ENCODE measurements at regions not wholly inside any gene's neighbourhood (a gene's known extent, or its start where the extent isn't known, plus 50 kb on each side); places are given as distances from the start of the nearest gene placed in this dataset.

DNA sequence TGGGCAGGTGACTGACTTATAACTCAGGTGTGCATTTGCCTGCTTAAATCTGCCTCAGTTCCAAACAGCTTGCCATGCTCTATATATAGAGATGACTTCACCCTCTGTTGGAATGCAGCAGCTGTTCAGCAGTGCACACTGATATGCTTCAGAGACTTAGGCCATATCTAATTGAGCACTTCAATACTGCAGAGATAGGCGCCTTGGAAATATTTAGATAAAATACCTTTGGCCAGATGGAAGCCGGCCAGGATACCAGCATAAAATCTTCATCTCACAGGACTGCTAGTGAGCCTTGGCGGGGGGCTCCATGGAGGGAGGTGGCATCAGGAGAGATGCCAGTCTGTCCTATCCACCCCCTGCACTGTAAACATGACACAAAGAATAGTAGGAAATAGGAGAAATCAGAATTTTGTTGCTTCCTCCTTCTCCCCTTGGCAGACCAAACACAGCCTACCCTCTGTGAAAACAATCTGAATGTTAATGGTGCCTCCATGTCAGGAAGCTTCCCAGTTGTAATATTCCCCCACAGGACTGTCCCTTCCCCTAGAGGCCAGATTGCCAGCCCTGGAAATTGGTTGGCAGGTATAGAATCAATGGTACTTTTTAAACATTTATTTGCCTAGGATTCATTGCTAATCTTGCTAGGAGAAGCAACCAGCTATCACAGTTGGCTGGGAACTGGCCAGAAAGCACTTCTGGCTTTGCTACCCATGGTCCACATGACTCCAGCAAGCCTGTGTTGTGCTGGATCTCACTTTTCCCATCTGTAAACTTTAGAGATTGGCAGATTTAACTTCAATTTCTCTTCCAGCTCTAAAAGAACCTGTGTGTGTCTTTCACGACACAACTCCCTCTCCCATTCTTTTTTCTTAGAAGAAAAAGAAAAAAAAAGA is 215.5 kb upstream of the KCNMB2 start:
- no peaks in the 10 kb centered on the region for H3K27me3 Mint-ChIP-seq (ENCODE audit: unreplicated experiment)
- peak overlapping the region; percentile 29 for H3K27ac Mint-ChIP-seq (ENCODE audit: unreplicated experiment)
- TF ChIP-seq, protein P1, sequence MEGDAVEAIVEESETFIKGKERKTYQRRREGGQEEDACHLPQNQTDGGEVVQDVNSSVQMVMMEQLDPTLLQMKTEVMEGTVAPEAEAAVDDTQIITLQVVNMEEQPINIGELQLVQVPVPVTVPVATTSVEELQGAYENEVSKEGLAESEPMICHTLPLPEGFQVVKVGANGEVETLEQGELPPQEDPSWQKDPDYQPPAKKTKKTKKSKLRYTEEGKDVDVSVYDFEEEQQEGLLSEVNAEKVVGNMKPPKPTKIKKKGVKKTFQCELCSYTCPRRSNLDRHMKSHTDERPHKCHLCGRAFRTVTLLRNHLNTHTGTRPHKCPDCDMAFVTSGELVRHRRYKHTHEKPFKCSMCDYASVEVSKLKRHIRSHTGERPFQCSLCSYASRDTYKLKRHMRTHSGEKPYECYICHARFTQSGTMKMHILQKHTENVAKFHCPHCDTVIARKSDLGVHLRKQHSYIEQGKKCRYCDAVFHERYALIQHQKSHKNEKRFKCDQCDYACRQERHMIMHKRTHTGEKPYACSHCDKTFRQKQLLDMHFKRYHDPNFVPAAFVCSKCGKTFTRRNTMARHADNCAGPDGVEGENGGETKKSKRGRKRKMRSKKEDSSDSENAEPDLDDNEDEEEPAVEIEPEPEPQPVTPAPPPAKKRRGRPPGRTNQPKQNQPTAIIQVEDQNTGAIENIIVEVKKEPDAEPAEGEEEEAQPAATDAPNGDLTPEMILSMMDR (IDR thresholded peaks at IDR 0.05), result no peak
- no peaks in the 10 kb centered on the region for H3K36me3 Mint-ChIP-seq (ENCODE audit: unreplicated experiment)
- no peak for DNase-seq (ENCODE audit: extremely low spot score, unreplicated experiment)
- H3K9me3 Mint-ChIP-seq (ENCODE audit: unreplicated experiment), result no peaks in the 10 kb centered on the region
- peaks cover 21% of the 10 kb centered on the region for H3K4me1 Mint-ChIP-seq (ENCODE audit: unreplicated experiment)
- H3K4me3 Mint-ChIP-seq (ENCODE audit: unreplicated experiment), result no peak overlapping the region

DNA sequence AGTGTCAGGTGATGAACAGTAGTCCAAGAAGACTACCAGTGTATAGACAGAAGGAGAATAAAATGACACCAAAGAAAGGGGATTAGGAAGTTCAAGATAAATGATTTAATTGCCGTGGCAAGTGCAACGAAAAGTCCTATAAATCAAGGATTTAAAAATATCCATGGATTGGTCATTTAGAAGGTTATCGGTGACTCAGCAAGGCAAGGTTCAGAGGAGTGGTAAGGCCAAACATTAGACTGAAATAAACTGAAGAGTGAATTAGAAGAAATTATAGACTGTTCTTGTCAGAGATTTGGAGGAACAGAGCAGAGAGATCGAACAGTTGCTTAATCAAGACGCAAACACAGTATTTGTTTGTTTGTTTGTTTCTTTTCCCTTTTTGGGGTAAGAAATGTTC is 211.9 kb upstream of the KCNMB2 start:
- no peaks in the 10 kb centered on the region for H3K36me3 Mint-ChIP-seq (ENCODE audit: unreplicated experiment)
- no peak overlapping the region for H3K4me3 Mint-ChIP-seq (ENCODE audit: unreplicated experiment)
- no peaks in the 10 kb centered on the region for H3K27me3 Mint-ChIP-seq (ENCODE audit: unreplicated experiment)
- TF ChIP-seq, protein P1 (IDR thresholded peaks at IDR 0.05), result no peak
- peaks cover 40% of the 10 kb centered on the region for H3K4me1 Mint-ChIP-seq (ENCODE audit: unreplicated experiment)
- no peaks in the 10 kb centered on the region for H3K9me3 Mint-ChIP-seq (ENCODE audit: unreplicated experiment)
- no peak overlapping the region for H3K27ac Mint-ChIP-seq (ENCODE audit: unreplicated experiment)
- DNase-seq (ENCODE audit: extremely low spot score, unreplicated experiment), result no peak

DNA sequence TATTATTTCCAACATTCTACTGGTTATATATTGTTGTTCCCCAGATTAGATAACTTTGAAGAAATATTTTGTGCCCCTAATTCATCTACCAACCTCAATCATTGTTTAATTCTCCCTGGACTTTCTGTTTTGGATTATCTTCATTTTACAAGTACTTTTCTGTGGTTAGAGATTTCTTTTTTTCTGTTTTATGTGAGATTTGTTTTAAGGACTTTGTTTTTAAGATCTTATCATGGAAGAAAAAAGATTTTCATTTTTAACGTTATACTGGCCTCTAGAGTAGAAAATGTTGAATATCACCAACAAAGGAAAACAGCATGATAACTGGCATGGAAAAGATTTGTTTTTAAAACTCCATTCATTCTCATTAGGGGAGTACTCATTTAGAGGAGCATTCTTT is 210.9 kb upstream of the KCNMB2 start:
- Mint-ChIP-seq H3K4me3 (ENCODE audit: unreplicated experiment) (no peak overlapping the region), H3K27me3 (ENCODE audit: unreplicated experiment) (no peaks in the 10 kb centered on the region), H3K9me3 (ENCODE audit: unreplicated experiment) (no peaks in the 10 kb centered on the region), H3K27ac (ENCODE audit: unreplicated experiment) (no peak overlapping the region), H3K4me1 (ENCODE audit: unreplicated experiment) (peaks cover 32% of the 10 kb centered on the region), H3K36me3 (ENCODE audit: unreplicated experiment) (no peaks in the 10 kb centered on the region)
- no peak for DNase-seq (ENCODE audit: extremely low spot score, unreplicated experiment)
- TF ChIP-seq, protein P1 (IDR thresholded peaks at IDR 0.05), result peak; percentile 63

DNA sequence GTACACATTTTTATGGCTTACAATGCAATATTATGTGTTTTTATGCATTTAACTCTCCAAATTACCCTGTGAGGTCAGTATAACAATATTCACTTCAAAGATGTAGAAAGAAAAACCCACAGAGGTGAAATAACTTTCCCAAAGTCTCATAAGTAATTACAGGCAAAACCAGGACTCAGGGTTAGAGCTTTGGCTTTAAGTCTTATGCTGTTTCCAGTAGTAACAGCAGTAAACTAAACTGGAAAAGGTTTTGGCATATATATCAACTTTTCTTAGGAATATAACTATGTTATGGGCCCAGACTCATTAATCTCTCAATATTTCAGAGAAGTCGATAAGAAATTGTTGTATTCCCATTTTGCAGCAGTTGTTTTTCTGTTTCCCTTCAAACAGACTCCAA is 206.3 kb upstream of the KCNMB2 start:
- TF ChIP-seq, protein P1 (IDR thresholded peaks at IDR 0.05), result no peak
- peaks cover 20% of the 10 kb centered on the region for H3K4me1 Mint-ChIP-seq (ENCODE audit: unreplicated experiment)
- DNase-seq (ENCODE audit: extremely low spot score, unreplicated experiment), result no peak
- H3K27me3 Mint-ChIP-seq (ENCODE audit: unreplicated experiment), result no peaks in the 10 kb centered on the region
- peaks cover 7% of the 10 kb centered on the region for H3K36me3 Mint-ChIP-seq (ENCODE audit: unreplicated experiment)
- no peak overlapping the region for H3K4me3 Mint-ChIP-seq (ENCODE audit: unreplicated experiment)
- H3K9me3 Mint-ChIP-seq (ENCODE audit: unreplicated experiment), result peaks cover 8% of the 10 kb centered on the region
- no peak overlapping the region for H3K27ac Mint-ChIP-seq (ENCODE audit: unreplicated experiment)

DNA sequence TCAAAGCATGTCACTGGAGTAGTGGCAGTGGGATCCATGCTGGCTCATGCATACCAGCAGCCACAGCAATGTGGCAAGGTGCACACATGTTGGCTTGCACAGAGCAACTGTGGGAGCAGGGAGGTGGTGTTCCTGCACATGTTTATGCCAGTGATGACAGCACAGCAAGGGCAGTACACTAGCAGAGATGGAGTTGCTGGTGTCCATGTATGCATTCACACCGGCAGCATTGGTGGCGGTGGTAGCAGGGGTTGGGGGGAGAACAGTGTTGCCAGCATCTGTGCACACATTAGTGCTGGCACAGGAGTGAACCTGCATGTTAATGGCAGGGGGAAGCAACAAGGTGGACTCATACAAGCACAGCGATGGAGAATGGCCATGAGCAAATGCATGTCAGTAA is 202.0 kb upstream of the KCNMB2 start:
- peaks cover 13% of the 10 kb centered on the region for H3K9me3 Mint-ChIP-seq (ENCODE audit: unreplicated experiment)
- no peak overlapping the region for H3K4me3 Mint-ChIP-seq (ENCODE audit: unreplicated experiment)
- TF ChIP-seq, protein P1 (IDR thresholded peaks at IDR 0.05), result no peak

More for the DNA sequence above, 202.0 kb upstream of the KCNMB2 start:
- no peak for DNase-seq (ENCODE audit: extremely low spot score, unreplicated experiment)
- Mint-ChIP-seq H3K27ac (ENCODE audit: unreplicated experiment) (no peak overlapping the region), H3K36me3 (ENCODE audit: unreplicated experiment) (peaks cover 7% of the 10 kb centered on the region), H3K27me3 (ENCODE audit: unreplicated experiment) (no peaks in the 10 kb centered on the region), H3K4me1 (ENCODE audit: unreplicated experiment) (peaks cover 3% of the 10 kb centered on the region)
